HEK293T (cell line): ENCODE measurements at regions not wholly inside any gene's neighbourhood (a gene's known extent, or its start where the extent isn't known, plus 50 kb on each side); places are given as distances from the start of the nearest gene placed in this dataset.

ENCODE experiments used
- ARNT ChIP-seq: fragments of 450-650 bp; IDR thresholded peaks from 2 replicates; pipeline ENCODE4 v1.6.1; 2017; ENCODE audit warnings: mild to moderate bottlenecking
- ELF4 ChIP-seq: fragments of 450-650 bp; IDR thresholded peaks from 2 replicates; pipeline ENCODE4 v1.6.1; 2017; ENCODE audit warnings: antibody characterized with exemption
- FOXM1 ChIP-seq: fragments of 450-650 bp; IDR thresholded peaks from 2 replicates; pipeline ENCODE4 v1.6.1; 2017; ENCODE audit warnings: mild to moderate bottlenecking, borderline replicate concordance
- HDGF ChIP-seq: fragments of 450-650 bp; IDR thresholded peaks from 2 replicates; pipeline ENCODE4 v1.6.1; 2017; ENCODE audit warnings: antibody characterized with exemption, borderline replicate concordance
- LEF1 ChIP-seq: fragments of 450-650 bp; IDR thresholded peaks from 2 replicates; pipeline ENCODE4 v1.6.1; 2017; ENCODE audit warnings: mild to moderate bottlenecking, borderline replicate concordance
- PKNOX1 ChIP-seq: fragments of 450-650 bp; IDR thresholded peaks from 2 replicates; pipeline ENCODE4 v1.6.1; 2016
- SP1 ChIP-seq: fragments of 450-650 bp; IDR thresholded peaks from 2 replicates; pipeline ENCODE4 v1.6.1; 2017
- TARDBP ChIP-seq: fragments of 450-650 bp; IDR thresholded peaks from 2 replicates; pipeline ENCODE4 v1.6.1; 2016

GRCh38 chr9:7691909-7692308, 107.7 kb downstream of the DMAC1 start:
- no peak for TF ChIP-seq HDGF
- no peak for TF ChIP-seq ARNT
- no peak for TF ChIP-seq PKNOX1
- no peak for TF ChIP-seq TARDBP
- no peak for TF ChIP-seq SP1
- TF ChIP-seq LEF1 = no peak
- TF ChIP-seq FOXM1 = no peak
- TF ChIP-seq ELF4 = no peak
